H1 (cell line): ENCODE measurements at regions not wholly inside any gene's neighbourhood (a gene's known extent, or its start where the extent isn't known, plus 50 kb on each side); places are given as distances from the start of the nearest gene placed in this dataset.

Source experiments
- BRCA1 ChIP-seq: IDR thresholded peaks from 2 replicates; pipeline ENCODE4 v1.6.1; 2012; ENCODE audit warnings: low read depth, low read length, improper control_type of control experiment
- CBX5 ChIP-seq: fragments of 300-800, 300-1000 bp; sonication (generic); IDR thresholded peaks from 2 replicates; pipeline ENCODE4 v1.7.1; 2016; ENCODE audit warnings: antibody characterized with exemption, low read length, low read depth
- CEBPB ChIP-seq: IDR thresholded peaks from 2 replicates; pipeline ENCODE4 v1.6.1; 2012; ENCODE audit warnings: low read depth, low read length
- CHD1 ChIP-seq: IDR thresholded peaks from 2 replicates; pipeline ENCODE4 v1.6.1; 2012; ENCODE audit warnings: low read depth, low read length, improper control_type of control experiment
- CHD7 ChIP-seq: fragments of 300-600 bp; sonication (generic); IDR thresholded peaks from 2 replicates; pipeline ENCODE4 v1.7.1; 2012; ENCODE audit warnings: low read length, moderate library complexity, mild to moderate bottlenecking, inconsistent platforms; ENCODE audit not compliant: insufficient replicate concordance
- CTCF ChIP-seq, 3 experiments: IDR thresholded peaks; 1 replicate in 2 of 3; 2 replicates in 1 of 3; pipeline versions ENCODE4 v1.5.1 to v1.6.1; 2011; ENCODE audit warnings: low read length in 3 of 3, mild to moderate bottlenecking in 3 of 3, inconsistent platforms in 2 of 3, low read depth in 1 of 3, moderate library complexity in 1 of 3; ENCODE audit not compliant: insufficient read depth in 1 of 3; ENCODE audit errors: control extremely low read depth in 1 of 3
- RAD21 ChIP-seq, 2 experiments: IDR thresholded peaks in 1 of 2; conservative IDR thresholded peaks in 1 of 2; 2 replicates each; pipeline ENCODE4 v1.6.1; 2011; ENCODE audit warnings: low read depth in 2 of 2, low read length in 2 of 2, improper control_type of control experiment in 1 of 2, inconsistent platforms in 1 of 2, mild to moderate bottlenecking in 1 of 2, moderate library complexity in 1 of 2
- TCF12 ChIP-seq: IDR thresholded peaks from 2 replicates; pipeline ENCODE4 v1.6.1; 2011; ENCODE audit warnings: low read depth, mild to moderate bottlenecking, low read length

GRCh38 chr5:56317923-56318561, 84.9 kb upstream of the ANKRD55 start (continued):
- TF ChIP-seq CHD7 (no peak), CTCF (IDR thresholded peaks at IDR 0.05; ENCODE audit: control extremely low read depth in 1 of 3, insufficient read depth in 1 of 3, low read depth in 1 of 3, low read length in 3 of 3) (no peak), BRCA1 (no peak), CBX5 (no peak), CEBPB (no peak), RAD21 (IDR thresholded peaks at IDR 0.05 in 1 of 2, conservative IDR thresholded peaks at IDR 0.05 in 1 of 2; ENCODE audit: low read depth in 2 of 2, low read length in 2 of 2) (no peak), TCF12 (no peak), CHD1 (no peak)
